ENCODE measurements at regions not wholly inside any gene's neighbourhood (a gene's known extent, or its start where the extent isn't known, plus 50 kb on each side); places are given as distances from the start of the nearest gene placed in this dataset.

- no peaks in the 10 kb centered on the region for H3K36me3 ChIP-seq (ENCODE audit: control insufficient read depth, insufficient read depth, low read length)
- TF ChIP-seq CTCF (IDR thresholded peaks at IDR 0.05; ENCODE audit: insufficient read depth, low read length, poor library complexity, severe bottlenecking), result no peak
- no peak for DNase-seq (ENCODE audit: extremely low read depth, insufficient read length)
- no peaks in the 10 kb centered on the region for H3K27me3 ChIP-seq (replicated peaks; ENCODE audit: control insufficient read depth, insufficient read depth, low read length)
- H3K4me3 ChIP-seq (replicated peaks; ENCODE audit: low read depth, low read length), result no peak overlapping the region
Measured at GRCh38 chr3:182246870-182247269, 535.1 kb downstream of the SOX2 start.

- no peak overlapping the region for H3K4me3 ChIP-seq (replicated peaks; ENCODE audit: low read depth, low read length)
- no peaks in the 10 kb centered on the region for H3K27me3 ChIP-seq (replicated peaks; ENCODE audit: control insufficient read depth, insufficient read depth, low read length)
- H3K36me3 ChIP-seq (ENCODE audit: control insufficient read depth, insufficient read depth, low read length), result no peaks in the 10 kb centered on the region
- TF ChIP-seq CTCF (IDR thresholded peaks at IDR 0.05; ENCODE audit: insufficient read depth, low read length, poor library complexity, severe bottlenecking), result peak; percentile 17
- DNase-seq (ENCODE audit: extremely low read depth, insufficient read length), result no peak
Measured at GRCh38 chr3:182248349-182248880, 536.7 kb downstream of the SOX2 start.

- no peak for TF ChIP-seq CTCF (IDR thresholded peaks at IDR 0.05; ENCODE audit: insufficient read depth, low read length, poor library complexity, severe bottlenecking)
- H3K4me3 ChIP-seq (replicated peaks; ENCODE audit: low read depth, low read length), result no peak overlapping the region
- H3K27me3 ChIP-seq (replicated peaks; ENCODE audit: control insufficient read depth, insufficient read depth, low read length), result no peaks in the 10 kb centered on the region
- no peaks in the 10 kb centered on the region for H3K36me3 ChIP-seq (ENCODE audit: control insufficient read depth, insufficient read depth, low read length)
- DNase-seq (ENCODE audit: extremely low read depth, insufficient read length), result no peak
Measured at GRCh38 chr3:182252802-182253201, 540.5 kb upstream of the ATP11B start.

- TF ChIP-seq CTCF (IDR thresholded peaks at IDR 0.05; ENCODE audit: insufficient read depth, low read length, poor library complexity, severe bottlenecking), result no peak
- Histone ChIP-seq H3K4me3 (replicated peaks; ENCODE audit: low read depth, low read length) (no peak overlapping the region), H3K36me3 (ENCODE audit: control insufficient read depth, insufficient read depth, low read length) (no peaks in the 10 kb centered on the region), H3K27me3 (replicated peaks; ENCODE audit: control insufficient read depth, insufficient read depth, low read length) (peaks cover 2% of the 10 kb centered on the region; the same call in 1 of the 2 replicates)
- no peak for DNase-seq (ENCODE audit: extremely low read depth, insufficient read length)
Measured at GRCh38 chr3:182255158-182255557, 538.1 kb upstream of the ATP11B start.

GRCh38 chr3:182257361-182257760 lies 535.9 kb upstream of the ATP11B start:
- no peak for TF ChIP-seq CTCF (IDR thresholded peaks at IDR 0.05; ENCODE audit: insufficient read depth, low read length, poor library complexity, severe bottlenecking)
- Histone ChIP-seq H3K4me3 (replicated peaks; ENCODE audit: low read depth, low read length) (no peak overlapping the region), H3K36me3 (ENCODE audit: control insufficient read depth, insufficient read depth, low read length) (no peaks in the 10 kb centered on the region), H3K27me3 (replicated peaks; ENCODE audit: control insufficient read depth, insufficient read depth, low read length) (peaks cover 2% of the 10 kb centered on the region; the same call in 1 of the 2 replicates)
- no peak for DNase-seq (ENCODE audit: extremely low read depth, insufficient read length)
